PC-3 (cell line): ENCODE measurements at regions not wholly inside any gene's neighbourhood (a gene's known extent, or its start where the extent isn't known, plus 50 kb on each side); places are given as distances from the start of the nearest gene placed in this dataset.

Experiments
- CTCF ChIP-seq: fragments of 300-600 bp; sonication (generic); conservative IDR thresholded peaks from 2 replicates; pipeline ENCODE4 v1.5.1; 2017; ENCODE audit warnings: antibody characterized with exemption, low read depth, mild to moderate bottlenecking, low read length
- EZH2 ChIP-seq: fragments of 300-600 bp; sonication (generic); IDR thresholded peaks from one replicate; pipeline ENCODE4 v1.6.1; 2017; ENCODE audit warnings: antibody characterized with exemption, mild to moderate bottlenecking, low read length; ENCODE audit not compliant: unreplicated experiment

- TF ChIP-seq CTCF, result no peak
- no peak for TF ChIP-seq EZH2
Measured at GRCh38 chr13:78881054-78881453, 222.1 kb upstream of the OBI1 start.
